ENCODE measurements at regions not wholly inside any gene's neighbourhood (a gene's known extent, or its start where the extent isn't known, plus 50 kb on each side); places are given as distances from the start of the nearest gene placed in this dataset.

GRCh38 chrX:10387011-10387410, 230.2 kb downstream of the CLCN4 start:
- TF ChIP-seq YY1 (IDR thresholded peaks at IDR 0.05) (no peak), HNF4A (conservative IDR thresholded peaks at IDR 0.05) (no peak), ATF3 (IDR thresholded peaks at IDR 0.05) (no peak), RXRA (IDR thresholded peaks at IDR 0.05) (no peak), RAD21 (IDR thresholded peaks at IDR 0.05) (no peak), NR2F2 (IDR thresholded peaks at IDR 0.05) (no peak), FOXA1 (IDR thresholded peaks at IDR 0.05) (no peak), GABPA (IDR thresholded peaks at IDR 0.05 in 1 of 2, conservative IDR thresholded peaks at IDR 0.05 in 1 of 2) (no peak), REST (IDR thresholded peaks at IDR 0.05) (no peak), JUND (IDR thresholded peaks at IDR 0.05) (no peak), TAF1 (conservative IDR thresholded peaks at IDR 0.05) (no peak), HNF4G (IDR thresholded peaks at IDR 0.05) (no peak), EGR1 (IDR thresholded peaks at IDR 0.05; ENCODE audit: low read depth in 2 of 2) (no peak)
- no peak for DNase-seq (ENCODE audit: low spot score)
- H3K4me1 ChIP-seq (ENCODE audit: control insufficient read depth in 4 of 4, insufficient read depth in 4 of 4, low read length in 3 of 4), result no peaks in the 10 kb centered on the region
- no peak overlapping the region for H3K27ac ChIP-seq (ENCODE audit: low read depth in 1 of 2, low read length in 2 of 2)
- H3K36me3 ChIP-seq (ENCODE audit: control insufficient read depth in 4 of 4, insufficient read depth in 3 of 4, low read depth in 1 of 4, low read length in 3 of 4), result no peaks in the 10 kb centered on the region
- H3K9ac ChIP-seq (ENCODE audit: low read depth in 1 of 2, low read length in 2 of 2), result no peak overlapping the region
- H3K27me3 ChIP-seq (ENCODE audit: control insufficient read depth in 4 of 4, insufficient read depth in 4 of 4, low read length in 3 of 4), result no peaks in the 10 kb centered on the region
- no peaks in the 10 kb centered on the region for H3K9me3 ChIP-seq (ENCODE audit: control insufficient read depth in 4 of 4, low read length in 3 of 4)
- WGBS, result 52% methylated on average over 1 of the region's 1 CpG
- no peak overlapping the region for H3K4me3 ChIP-seq (ENCODE audit: low read depth in 1 of 3, low read length in 3 of 3)

- Histone ChIP-seq H3K27me3 (ENCODE audit: control insufficient read depth in 4 of 4, insufficient read depth in 4 of 4, low read length in 3 of 4) (no peaks in the 10 kb centered on the region), H3K4me1 (ENCODE audit: control insufficient read depth in 4 of 4, insufficient read depth in 4 of 4, low read length in 3 of 4) (no peaks in the 10 kb centered on the region), H3K9ac (ENCODE audit: low read depth in 1 of 2, low read length in 2 of 2) (no peak overlapping the region), H3K36me3 (ENCODE audit: control insufficient read depth in 4 of 4, insufficient read depth in 3 of 4, low read depth in 1 of 4, low read length in 3 of 4) (no peaks in the 10 kb centered on the region), H3K9me3 (ENCODE audit: control insufficient read depth in 4 of 4, low read length in 3 of 4) (no peaks in the 10 kb centered on the region), H3K27ac (ENCODE audit: low read depth in 1 of 2, low read length in 2 of 2) (no peak overlapping the region), H3K4me3 (ENCODE audit: low read depth in 1 of 3, low read length in 3 of 3) (no peak overlapping the region)
- TF ChIP-seq ZBTB33 (IDR thresholded peaks at IDR 0.05), result no peak
- TF ChIP-seq CTCF (IDR thresholded peaks at IDR 0.05; ENCODE audit: low read depth, low read length, missing input control), result no peak
- TF ChIP-seq FOXA2 (IDR thresholded peaks at IDR 0.05), result no peak
- TF ChIP-seq SP1 (IDR thresholded peaks at IDR 0.05), result no peak
- no peak for TF ChIP-seq HNF4A (conservative IDR thresholded peaks at IDR 0.05)
- TF ChIP-seq GABPA (IDR thresholded peaks at IDR 0.05 in 1 of 2, conservative IDR thresholded peaks at IDR 0.05 in 1 of 2), result no peak
- TF ChIP-seq TAF1 (conservative IDR thresholded peaks at IDR 0.05), result no peak
- TF ChIP-seq REST (IDR thresholded peaks at IDR 0.05), result no peak
- no peak for TF ChIP-seq RAD21 (IDR thresholded peaks at IDR 0.05)
- TF ChIP-seq FOXA1 (IDR thresholded peaks at IDR 0.05), result no peak
- TF ChIP-seq YY1 (IDR thresholded peaks at IDR 0.05), result no peak
- no peak for TF ChIP-seq EGR1 (IDR thresholded peaks at IDR 0.05; ENCODE audit: low read depth in 2 of 2)
- no peak for TF ChIP-seq NR2F2 (IDR thresholded peaks at IDR 0.05)
- no peak for TF ChIP-seq ATF3 (IDR thresholded peaks at IDR 0.05)
- TF ChIP-seq JUND (IDR thresholded peaks at IDR 0.05), result no peak
- no peak for TF ChIP-seq RXRA (IDR thresholded peaks at IDR 0.05)
- TF ChIP-seq HNF4G (IDR thresholded peaks at IDR 0.05), result no peak
- TF ChIP-seq MAX (IDR thresholded peaks at IDR 0.05), result no peak
- DNase-seq (ENCODE audit: low spot score), result no peak
- WGBS, result 76% methylated on average over 4 of the region's 4 CpGs
These were observed 230.2 kb downstream of the MID1 start for GRCh38 chrX:10390187-10390586.
